CD4-positive, alpha-beta memory T cell (primary cell): ENCODE measurements at regions not wholly inside any gene's neighbourhood (a gene's known extent, or its start where the extent isn't known, plus 50 kb on each side); places are given as distances from the start of the nearest gene placed in this dataset.

Source experiments
- CTCF ChIA-PET: fragments of 350-600 bp; sonication (Branson Sonifier 250); formaldehyde crosslinking; loops from one replicate; lab custom pipeline; 2021; ENCODE audit warnings: inconsistent platforms; ENCODE audit not compliant: partially characterized antibody; lab: Charles Lee
- POLR2A ChIA-PET: fragments of 350-600 bp; sonication (Branson Sonifier 250); formaldehyde crosslinking; loops from one replicate; lab custom pipeline; 2021; ENCODE audit not compliant: partially characterized antibody; lab: Charles Lee
- DNase-seq, 5 donors: peaks; one replicate each; pipeline versions ENCODE4 v3.0.0 to v3.0.0-alpha.2; 2020 to 2022; ENCODE audit warnings: mixed read lengths in 1 of 5
- H3K27ac ChIP-seq: one replicate; pipeline ENCODE4 v1.7.0; 2013; ENCODE audit warnings: low read depth, low read length
- H3K27me3 ChIP-seq: 2 replicates; pipeline ENCODE4 v1.7.0; 2013; ENCODE audit warnings: mild to moderate bottlenecking, low read length, moderate library complexity; ENCODE audit not compliant: insufficient read depth
- H3K36me3 ChIP-seq: 2 replicates; pipeline ENCODE4 v1.7.0; 2013; ENCODE audit warnings: mild to moderate bottlenecking, low read length, moderate library complexity; ENCODE audit not compliant: insufficient read depth
- H3K4me1 ChIP-seq: 2 replicates; pipeline ENCODE4 v1.7.0; 2013; ENCODE audit warnings: mild to moderate bottlenecking, low read length, moderate library complexity; ENCODE audit not compliant: insufficient read depth
- H3K4me3 ChIP-seq, 2 donors: one replicate each; pipeline ENCODE4 v1.7.0; 2013; ENCODE audit warnings: low read length in 2 of 2, mild to moderate bottlenecking in 1 of 2
- H3K9me3 ChIP-seq, 2 donors: one replicate each; pipeline ENCODE4 v1.7.0; 2013; ENCODE audit warnings: low read length in 2 of 2, control low read depth in 1 of 2; ENCODE audit not compliant: control insufficient read depth in 1 of 2
- H3K27ac Mint-ChIP-seq, 7 donors: one replicate each; pipeline ENCODE4 v1.8.0; 2020 to 2021; ENCODE audit warnings: mixed read lengths in 7 of 7, mild to moderate bottlenecking in 6 of 7, inconsistent platforms in 3 of 7, moderate library complexity in 3 of 7
- H3K27me3 Mint-ChIP-seq, 2 donors: one replicate each; pipeline ENCODE4 v1.8.0; 2020 to 2021; ENCODE audit warnings: mixed read lengths in 2 of 2
- H3K36me3 Mint-ChIP-seq, 2 donors: one replicate each; pipeline ENCODE4 v1.8.0; 2020 to 2021; ENCODE audit warnings: mixed read lengths in 2 of 2, inconsistent platforms in 1 of 2, mild to moderate bottlenecking in 1 of 2
- H3K4me1 Mint-ChIP-seq, 4 donors: one replicate each; pipeline ENCODE4 v1.8.0; 2020 to 2021; ENCODE audit warnings: mixed read lengths in 4 of 4, mild to moderate bottlenecking in 1 of 4
- H3K4me3 Mint-ChIP-seq, 8 donors: one replicate each; pipeline ENCODE4 v1.8.0; 2020 to 2021; ENCODE audit warnings: mixed read lengths in 8 of 8, mild to moderate bottlenecking in 7 of 8, moderate library complexity in 6 of 8, inconsistent platforms in 3 of 8
- H3K9me3 Mint-ChIP-seq, 8 donors: one replicate each; pipeline ENCODE4 v1.8.0; 2020 to 2021; ENCODE audit warnings: mixed read lengths in 8 of 8, mild to moderate bottlenecking in 5 of 8, inconsistent platforms in 3 of 8, moderate library complexity in 1 of 8
- intact Hi-C: fragments of 100-400 bp; cut with micrococcal nuclease; formaldehyde crosslinking; loops from one replicate; pipeline ENCODE4 v1.15.1; 2023

DNA sequence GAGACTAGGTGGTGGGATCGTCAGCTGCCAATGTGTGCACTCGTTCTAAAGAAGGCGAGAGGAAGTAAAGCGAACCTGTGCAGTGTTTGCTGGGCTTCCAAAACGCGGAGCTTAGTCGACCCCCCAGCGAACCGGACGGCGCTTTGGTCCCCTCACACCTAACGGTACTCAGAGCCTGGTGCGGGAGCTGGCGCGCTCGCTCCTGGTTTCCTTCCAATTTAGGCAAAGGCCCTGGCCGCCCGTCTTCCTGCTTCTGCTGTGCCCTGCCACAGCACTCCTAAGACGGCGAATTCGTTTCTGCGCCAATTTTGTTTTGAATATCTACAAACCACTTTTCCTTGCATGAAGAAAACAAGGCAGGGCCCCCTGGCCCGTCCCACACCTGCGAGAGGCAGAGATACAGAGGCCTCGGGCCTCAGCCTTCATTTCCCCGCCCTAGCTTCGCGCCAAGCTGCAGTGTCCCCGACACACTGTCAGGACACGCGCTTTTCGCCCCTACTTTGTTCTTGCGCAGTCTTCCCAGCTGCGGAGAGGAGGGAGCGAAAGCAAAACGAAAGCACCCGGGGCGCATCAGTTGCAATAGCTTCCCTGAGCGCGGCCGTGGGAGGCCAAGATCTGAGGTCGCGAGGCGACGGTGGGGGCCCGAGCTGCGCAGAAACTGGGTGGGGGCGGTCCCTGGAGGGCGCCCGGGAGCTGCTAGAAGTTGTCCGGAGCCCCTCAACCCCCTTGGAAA lies 111.9 kb downstream of the KCNRG start:
- H3K4me3 Mint-ChIP-seq = peak overlapping the region; percentile 84 to 94 (median 91)
- intact Hi-C loops = loop anchor here (5.0 to 10.0 kb wide), 4 partner anchors 130 to 1455 kb away; partner anchors contain the start of genes CAB39L, INTS6, SETDB2 and WDFY2
- peaks cover 0 to 10% (median 2%) of the 10 kb centered on the region in 8 donors for H3K9me3 Mint-ChIP-seq
- no peaks in the 10 kb centered on the region for H3K9me3 ChIP-seq
- peaks cover 13 to 34% of the 10 kb centered on the region in 2 donors for H3K27me3 Mint-ChIP-seq
- peak; percentile 58 to 75 (median 61) for DNase-seq
- peaks cover 0 to 24% of the 10 kb centered on the region in 2 donors for H3K36me3 Mint-ChIP-seq
- ChIA-PET CTCF (interaction anchor here (0.7 to 13.5 kb wide), 13 partner anchors 20 to 788 kb away, joined by 3 to 252 read pairs (median 4); partner anchors contain the start of gene TRIM13), POLR2A (interaction anchor here (0.8 to 14.7 kb wide), 31 partner anchors 8 to 1595 kb away, joined by 3 to 648 read pairs (median 11); partner anchors contain the start of genes CAB39L, RCBTB2, RNASEH2B and SETDB2)
- H3K4me1 ChIP-seq = peaks cover 77% of the 10 kb centered on the region
- H3K27ac ChIP-seq = peak overlapping the region; percentile 98
- H3K27ac Mint-ChIP-seq = peak overlapping the region; percentile 94 to 99 (median 97)
- peaks cover 25% of the 10 kb centered on the region for H3K27me3 ChIP-seq
- no peaks in the 10 kb centered on the region for H3K36me3 ChIP-seq
- peak overlapping the region; percentile 26 to 92 for H3K4me3 ChIP-seq
- H3K4me1 Mint-ChIP-seq = peaks cover 42 to 79% (median 61%) of the 10 kb centered on the region in 4 donors

DNA sequence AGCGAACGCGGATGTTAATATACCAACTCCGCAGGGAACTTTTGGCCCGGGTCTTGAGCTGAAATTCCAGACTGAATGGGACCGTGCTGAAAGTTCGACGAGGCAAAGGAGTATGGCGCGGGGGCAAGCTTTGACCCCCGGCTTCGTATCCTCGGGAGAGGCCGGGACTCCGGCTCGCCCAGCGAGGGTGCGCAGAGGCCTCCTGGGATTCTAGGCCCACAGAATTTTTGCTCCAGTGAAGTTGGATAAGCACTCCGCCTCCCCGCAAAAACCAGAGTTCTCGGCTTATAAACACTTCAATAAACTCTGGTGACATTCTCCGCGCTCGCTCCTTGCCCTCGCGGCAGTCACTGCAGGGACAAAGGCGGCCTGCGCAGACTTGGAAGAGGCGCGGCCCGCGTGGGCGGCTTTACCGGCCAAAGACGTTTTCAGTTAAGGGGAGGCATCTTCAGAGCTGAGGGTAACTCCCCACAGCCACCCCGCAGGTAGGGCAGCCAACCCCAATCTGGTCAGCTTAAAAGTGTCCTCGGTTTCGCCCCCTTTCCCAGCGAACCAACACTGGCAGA lies 112.6 kb downstream of the KCNRG start:
- Histone ChIP-seq H3K4me1 (peaks cover 77% of the 10 kb centered on the region), H3K4me3 (peak overlapping the region; percentile 26 to 92), H3K27me3 (peaks cover 31% of the 10 kb centered on the region), H3K27ac (peak overlapping the region; percentile 98), H3K9me3 (no peaks in the 10 kb centered on the region), H3K36me3 (no peaks in the 10 kb centered on the region)
- peak overlapping the region; percentile 84 to 94 (median 91) for H3K4me3 Mint-ChIP-seq
- peak in 2 of 5 donors; percentile 20 to 41 for DNase-seq
- peaks cover 19 to 40% of the 10 kb centered on the region in 2 donors for H3K27me3 Mint-ChIP-seq
- CTCF ChIA-PET = interaction anchor here (1.2 to 13.5 kb wide), 7 partner anchors 45 to 784 kb away, joined by 3 to 252 read pairs (median 5); partner anchors contain the start of gene TRIM13
- peak overlapping the region; percentile 37 to 99 (median 97) for H3K27ac Mint-ChIP-seq
- peaks cover 39 to 79% (median 60%) of the 10 kb centered on the region in 4 donors for H3K4me1 Mint-ChIP-seq
- intact Hi-C loops = loop anchor here (5.0 to 10.0 kb wide), 4 partner anchors 129 to 1454 kb away; partner anchors contain the start of genes CAB39L, INTS6, SETDB2 and WDFY2
- POLR2A ChIA-PET = interaction anchor here (0.9 to 14.7 kb wide), 19 partner anchors 10 to 1595 kb away, joined by 3 to 648 read pairs (median 11); partner anchors contain the start of genes CAB39L, RCBTB2, RNASEH2B and SETDB2
- H3K9me3 Mint-ChIP-seq = peaks cover 0 to 10% (median 2%) of the 10 kb centered on the region in 8 donors
- peaks cover 0 to 19% of the 10 kb centered on the region in 2 donors for H3K36me3 Mint-ChIP-seq

DNA sequence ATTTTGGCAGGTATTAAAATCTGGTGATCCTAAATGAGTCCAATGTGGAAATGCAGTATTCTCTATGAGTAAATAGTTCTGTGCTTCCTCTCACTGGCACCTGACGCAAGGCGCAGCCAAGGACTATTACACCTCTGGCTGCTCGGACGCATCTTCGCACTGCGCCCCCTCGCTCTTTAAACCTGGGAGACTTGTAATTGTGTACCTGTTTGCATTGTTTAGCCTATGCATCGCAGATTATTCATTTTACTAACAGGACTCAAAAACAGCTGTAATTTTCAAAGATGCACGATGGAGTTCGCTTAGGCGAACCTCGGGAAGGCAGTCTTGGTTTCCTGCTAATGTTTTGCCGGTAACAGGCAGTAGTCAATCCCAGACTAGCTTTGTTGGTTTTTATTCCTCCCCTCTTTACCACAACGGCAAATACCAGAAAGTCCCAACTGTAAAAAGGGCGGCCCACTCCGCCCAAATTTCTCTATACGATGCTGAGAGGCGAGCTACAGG lies 113.2 kb downstream of the KCNRG start:
- no peaks in the 10 kb centered on the region for H3K9me3 ChIP-seq
- DNase-seq = peak in 2 of 5 donors; percentile 32 to 45
- CTCF ChIA-PET = interaction anchor here (1.0 to 13.5 kb wide), 8 partner anchors 21 to 941 kb away, joined by 3 to 252 read pairs (median 4); partner anchors contain the start of gene TRIM13
- H3K4me3 ChIP-seq = peak overlapping the region in 1 of 2 donors; percentile 57
- peak overlapping the region; percentile 85 to 94 (median 91) for H3K4me3 Mint-ChIP-seq
- H3K9me3 Mint-ChIP-seq = peaks cover 0 to 10% (median 2%) of the 10 kb centered on the region in 8 donors
- H3K27me3 Mint-ChIP-seq = peaks cover 19 to 42% of the 10 kb centered on the region in 2 donors
- peak overlapping the region; percentile 91 to 99 (median 93) for H3K27ac Mint-ChIP-seq
- intact Hi-C loops = loop anchor here (5.0 to 10.0 kb wide), 4 partner anchors 129 to 1454 kb away; partner anchors contain the start of genes CAB39L, INTS6, SETDB2 and WDFY2
- POLR2A ChIA-PET = interaction anchor here (1.1 to 14.7 kb wide), 12 partner anchors 9 to 784 kb away, joined by 3 to 648 read pairs (median 30); partner anchors contain the start of genes RNASEH2B and TRIM13
- H3K36me3 Mint-ChIP-seq = peaks cover 0 to 19% of the 10 kb centered on the region in 2 donors
- H3K4me1 Mint-ChIP-seq = peaks cover 35 to 73% (median 55%) of the 10 kb centered on the region in 4 donors
- peaks cover 74% of the 10 kb centered on the region for H3K4me1 ChIP-seq
- peaks cover 38% of the 10 kb centered on the region for H3K27me3 ChIP-seq
- H3K36me3 ChIP-seq = no peaks in the 10 kb centered on the region
- H3K27ac ChIP-seq = peak overlapping the region; percentile 98

DNA sequence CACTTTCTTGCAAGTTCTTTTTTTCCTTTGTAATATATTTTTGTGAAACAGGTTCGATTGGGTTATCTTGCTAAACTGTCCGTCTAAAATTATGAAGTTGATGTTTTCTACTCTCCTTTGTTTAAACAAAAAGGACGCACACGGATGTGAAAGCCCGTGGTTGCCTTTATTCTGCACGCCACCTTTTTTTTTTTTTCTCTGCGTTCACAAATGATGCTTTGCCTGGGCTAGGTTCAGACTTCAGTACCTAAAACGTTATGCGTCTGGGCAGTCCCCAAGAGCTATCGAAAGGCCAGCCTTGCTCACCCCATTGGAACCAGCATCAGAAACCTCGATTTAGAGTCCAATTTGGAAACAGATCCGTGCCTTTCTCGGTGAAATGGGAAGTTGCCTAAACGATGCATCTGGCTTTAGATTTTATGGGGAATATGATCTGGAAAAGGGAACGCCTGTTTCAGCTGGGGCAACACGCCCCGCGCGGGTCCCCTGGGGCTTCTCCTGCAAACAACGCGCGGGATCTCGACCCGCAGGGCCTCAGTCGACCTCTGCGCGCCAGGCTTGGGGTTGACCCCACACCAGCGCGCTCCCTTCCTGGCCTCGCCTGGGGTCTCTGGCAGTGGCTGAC lies 113.9 kb downstream of the KCNRG start:
- DNase-seq = peak; percentile 52 to 59 (median 55)
- Histone ChIP-seq H3K27me3 (peaks cover 39% of the 10 kb centered on the region), H3K4me3 (peak overlapping the region; percentile 26 to 57), H3K4me1 (peaks cover 72% of the 10 kb centered on the region), H3K27ac (peak overlapping the region; percentile 98), H3K36me3 (no peaks in the 10 kb centered on the region), H3K9me3 (no peaks in the 10 kb centered on the region)
- intact Hi-C loops = loop anchor here (5.0 to 10.0 kb wide), 4 partner anchors 128 to 1453 kb away; partner anchors contain the start of genes CAB39L, INTS6, SETDB2 and WDFY2
- Mint-ChIP-seq H3K27me3 (peaks cover 19 to 47% of the 10 kb centered on the region in 2 donors), H3K36me3 (peaks cover 0 to 15% of the 10 kb centered on the region in 2 donors), H3K4me3 (peak overlapping the region; percentile 85 to 94 (median 91)), H3K27ac (peak overlapping the region; percentile 91 to 99 (median 93)), H3K4me1 (peaks cover 32 to 69% (median 52%) of the 10 kb centered on the region in 4 donors), H3K9me3 (peaks cover 0 to 10% (median 2%) of the 10 kb centered on the region in 8 donors)
- CTCF ChIA-PET = interaction anchor here (1.0 to 13.5 kb wide), 6 partner anchors 22 to 940 kb away, joined by 3 to 252 read pairs (median 4); partner anchors contain the start of gene TRIM13
- POLR2A ChIA-PET = interaction anchor here (1.1 to 14.7 kb wide), 15 partner anchors 9 to 783 kb away, joined by 3 to 648 read pairs (median 7); partner anchors contain the start of genes RNASEH2B and TRIM13

DNA sequence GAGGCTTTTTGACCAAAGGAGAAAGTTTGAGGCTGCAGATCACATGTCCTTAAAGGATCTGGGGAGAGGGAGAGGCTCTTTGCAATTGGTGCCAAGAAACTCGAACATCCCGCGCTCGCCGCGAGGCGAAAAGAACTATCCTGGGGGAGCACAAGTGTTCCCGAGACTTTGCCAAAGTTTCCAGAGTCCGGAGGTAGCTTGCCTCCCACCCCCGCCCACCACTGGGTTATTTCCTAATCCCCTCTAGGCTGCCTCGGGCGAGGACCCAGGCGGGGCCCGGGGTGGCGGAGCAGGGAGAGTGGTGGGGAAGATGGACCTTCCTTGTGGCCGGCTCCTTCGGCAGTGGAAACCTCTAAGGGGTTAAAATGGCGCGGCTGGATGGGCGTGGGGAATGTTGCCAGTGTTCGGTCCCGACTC lies 114.5 kb downstream of the KCNRG start:
- peak overlapping the region; percentile 98 for H3K27ac ChIP-seq

More for the DNA sequence above, 114.5 kb downstream of the KCNRG start:
- Histone ChIP-seq H3K4me3 (peak overlapping the region; percentile 26 to 57), H3K27me3 (peaks cover 39% of the 10 kb centered on the region), H3K4me1 (peaks cover 72% of the 10 kb centered on the region), H3K36me3 (no peaks in the 10 kb centered on the region), H3K9me3 (no peaks in the 10 kb centered on the region)
- Mint-ChIP-seq H3K27me3 (peaks cover 19 to 49% of the 10 kb centered on the region in 2 donors), H3K4me3 (peak overlapping the region; percentile 84 to 91 (median 91)), H3K27ac (peak overlapping the region in 6 of 7 donors; percentile 72 to 99 (median 95)), H3K36me3 (peaks cover 0 to 15% of the 10 kb centered on the region in 2 donors), H3K4me1 (peaks cover 32 to 69% (median 52%) of the 10 kb centered on the region in 4 donors), H3K9me3 (peaks cover 0 to 10% (median 2%) of the 10 kb centered on the region in 8 donors)
- peak in 1 of 5 donors; percentile 37 for DNase-seq
- POLR2A ChIA-PET = interaction anchor here (1.1 to 14.7 kb wide), 10 partner anchors 8 to 783 kb away, joined by 3 to 648 read pairs (median 18); partner anchors contain the start of genes RNASEH2B and TRIM13
- intact Hi-C loops = loop anchor here (5.0 to 10.0 kb wide), 5 partner anchors 128 to 1453 kb away; partner anchors contain the start of genes CAB39L, INTS6, PHF11 and SETDB2
- CTCF ChIA-PET = interaction anchor here (1.0 to 13.5 kb wide), 4 partner anchors 22 to 940 kb away, joined by 3 to 252 read pairs (median 4); partner anchors contain the start of gene TRIM13
